Liver (tissue), 8 donors: ENCODE measurements at regions not wholly inside any gene's neighbourhood (a gene's known extent, or its start where the extent isn't known, plus 50 kb on each side); places are given as distances from the start of the nearest gene placed in this dataset.
A peak's percentile ranks its signal among the peaks of the same experiment; 100 is the strongest.
"Not testable (repeated sequence)": the region's sequence is repeated elsewhere in the genome, so short reads cannot be mapped to it uniquely, and the experiment has no call there.

Source experiments
- DNase-seq: peaks from one replicate; pipeline ENCODE4 v3.0.0-alpha.2; 2017; ENCODE audit warnings: low spot score
- H3K27ac ChIP-seq, 2 donors: one replicate each; pipeline ENCODE4 v1.7.0; 2013; ENCODE audit warnings: inconsistent platforms in 2 of 2, low read length in 2 of 2, control low read depth in 1 of 2, low read depth in 1 of 2, mild to moderate bottlenecking in 1 of 2
- H3K27me3 ChIP-seq, 4 donors: one replicate each; pipeline versions ENCODE4 v1.6.1 to v1.7.0; 2013; ENCODE audit warnings: low read length in 3 of 4, inconsistent platforms in 1 of 4, mild to moderate bottlenecking in 1 of 4, moderate library complexity in 1 of 4; ENCODE audit not compliant: control insufficient read depth in 4 of 4, insufficient read depth in 4 of 4
- H3K36me3 ChIP-seq, 4 donors: one replicate each; pipeline versions ENCODE4 v1.6.1 to v1.7.0; 2013; ENCODE audit warnings: low read length in 3 of 4, mild to moderate bottlenecking in 3 of 4, low read depth in 1 of 4, moderate library complexity in 1 of 4; ENCODE audit not compliant: control insufficient read depth in 4 of 4, insufficient read depth in 3 of 4
- H3K4me1 ChIP-seq, 4 donors: one replicate each; pipeline versions ENCODE4 v1.6.1 to v1.7.0; 2013; ENCODE audit warnings: low read length in 3 of 4, mild to moderate bottlenecking in 3 of 4, moderate library complexity in 1 of 4; ENCODE audit not compliant: control insufficient read depth in 4 of 4, insufficient read depth in 4 of 4
- H3K4me3 ChIP-seq, 3 donors: one replicate each; pipeline versions ENCODE4 v1.6.1 to v1.7.0; 2013; ENCODE audit warnings: low read length in 3 of 3, control low read depth in 1 of 3, low read depth in 1 of 3, mild to moderate bottlenecking in 1 of 3
- H3K9ac ChIP-seq, 2 donors: one replicate each; pipeline ENCODE4 v1.7.0; 2013; ENCODE audit warnings: low read length in 2 of 2, mild to moderate bottlenecking in 2 of 2, moderate library complexity in 2 of 2, control low read depth in 1 of 2, low read depth in 1 of 2
- H3K9me3 ChIP-seq, 4 donors: one replicate each; pipeline versions ENCODE4 v1.6.1 to v1.7.0; 2013; ENCODE audit warnings: low read length in 3 of 4; ENCODE audit not compliant: control insufficient read depth in 4 of 4
- FOXA1 ChIP-seq: IDR thresholded peaks from 2 replicates; pipeline ENCODE4 v1.6.1; 2016; ENCODE audit warnings: antibody characterized with exemption
- FOXA2 ChIP-seq: IDR thresholded peaks from 2 replicates; pipeline ENCODE4 v1.6.1; 2016; ENCODE audit warnings: antibody characterized with exemption
- HNF4A ChIP-seq, 2 donors: conservative IDR thresholded peaks; 2 replicates each; pipeline ENCODE4 v1.6.1; 2016; ENCODE audit warnings: antibody characterized with exemption in 2 of 2, mild to moderate bottlenecking in 2 of 2
- JUND ChIP-seq, 2 donors: IDR thresholded peaks; 2 replicates each; pipeline ENCODE4 v1.6.1; 2016; ENCODE audit warnings: antibody characterized with exemption in 2 of 2
- RXRA ChIP-seq, 2 donors: IDR thresholded peaks; 2 replicates each; pipeline ENCODE4 v1.6.1; 2017 to 2018; ENCODE audit warnings: antibody characterized with exemption in 2 of 2, mild to moderate bottlenecking in 1 of 2
- SP1 ChIP-seq: IDR thresholded peaks from 2 replicates; pipeline ENCODE4 v1.6.1; 2018; ENCODE audit warnings: antibody characterized with exemption, mild to moderate bottlenecking
- TAF1 ChIP-seq: conservative IDR thresholded peaks from 2 replicates; pipeline ENCODE4 v1.6.1; 2016; ENCODE audit warnings: antibody characterized with exemption, mild to moderate bottlenecking
- YY1 ChIP-seq: IDR thresholded peaks from 2 replicates; pipeline ENCODE4 v1.6.1; 2016; ENCODE audit warnings: antibody characterized with exemption, mild to moderate bottlenecking
- WGBS: extraction: QIAGEN DNeasy Blood & Tissue Kit; methylation state at CpG from one replicate; pipeline ENCODE4 v1.1.7; 2013; 5-methylcytosine and 5-hydroxymethylcytosine counted together
- TF ChIP-seq, protein P1 (sequence below): IDR thresholded peaks from 2 replicates; pipeline ENCODE4 v1.6.1; 2016; ENCODE audit warnings: antibody characterized with exemption
- TF ChIP-seq, protein P2 (sequence below): fragments of 150-350 bp; IDR thresholded peaks from 2 replicates; pipeline ENCODE4 v1.5.1; 2017; ENCODE audit warnings: improper control_type of control experiment, low read depth, low read length; ENCODE audit not compliant: missing input control
- TF ChIP-seq, protein P3 (sequence below): IDR thresholded peaks from 2 replicates; pipeline ENCODE4 v1.6.1; 2016; ENCODE audit warnings: antibody characterized with exemption
- donor health status: healthy.
- donor health status: healthy.
- donor health status: healthy.
- donor health status: healthy.
- donor health status: healthy.

DNA sequence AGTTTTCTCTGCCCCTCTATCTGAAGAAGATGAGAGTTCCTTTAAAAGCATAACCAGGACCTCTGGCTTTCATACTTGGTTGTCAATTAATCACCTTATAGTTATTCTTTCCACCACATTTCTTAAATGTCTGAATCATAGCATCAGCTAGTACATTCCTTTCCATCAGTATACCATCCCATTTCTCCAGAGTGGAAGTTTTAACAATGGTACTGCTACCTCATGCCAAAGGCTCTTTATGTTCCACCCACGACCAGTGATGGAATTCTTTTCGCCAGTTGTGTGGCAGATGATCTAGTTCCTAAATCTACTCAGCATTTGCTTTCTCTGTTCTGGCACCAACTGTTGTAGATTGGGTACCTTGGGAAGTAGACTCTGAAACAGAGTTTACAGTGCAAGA, 379.8 kb downstream of the ZNF674 start:
- H3K4me3 ChIP-seq, result no peak overlapping the region
- no peak for DNase-seq
- no peaks in the 10 kb centered on the region for H3K9me3 ChIP-seq
- 80% methylated on average over 2 of the region's 2 CpGs for WGBS
- TF ChIP-seq FOXA2, result no peak
- no peak for TF ChIP-seq TAF1
- H3K36me3 ChIP-seq, result no peaks in the 10 kb centered on the region
- H3K4me1 ChIP-seq, result no peaks in the 10 kb centered on the region
- peaks cover 0 to 3% (median 0%) of the 10 kb centered on the region in 4 donors for H3K27me3 ChIP-seq
- no peak overlapping the region for H3K9ac ChIP-seq
- H3K27ac ChIP-seq, result no peak overlapping the region

DNA sequence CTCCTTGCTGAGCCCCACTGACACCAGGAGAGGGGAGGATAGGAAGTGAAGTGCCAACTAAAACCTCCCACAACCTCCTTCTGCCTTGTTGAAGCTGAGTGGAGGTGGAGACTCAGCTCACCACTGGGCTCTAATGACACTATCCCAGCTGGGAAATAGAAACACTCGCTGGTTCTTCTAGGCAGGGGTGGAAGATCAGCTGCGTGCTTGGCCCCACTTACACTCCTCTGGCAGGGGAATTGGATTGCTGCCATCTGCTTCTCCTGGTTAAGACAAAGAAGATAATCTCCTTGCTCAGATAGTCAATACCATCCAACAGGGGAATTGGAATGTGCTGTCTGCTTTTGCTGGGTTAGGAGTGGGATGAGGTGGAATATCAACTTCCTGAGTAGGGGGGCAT, 392.5 kb downstream of the ZNF674 start:
- Histone ChIP-seq H3K27me3 (no peaks in the 10 kb centered on the region), H3K27ac (no peak overlapping the region), H3K9me3 (no peaks in the 10 kb centered on the region), H3K9ac (no peak overlapping the region), H3K36me3 (no peaks in the 10 kb centered on the region), H3K4me3 (no peak overlapping the region), H3K4me1 (no peaks in the 10 kb centered on the region)
- TF ChIP-seq FOXA1 (no peak), TAF1 (no peak), RXRA (IDR thresholded peaks at IDR 0.05) (no peak), YY1 (no peak), JUND (IDR thresholded peaks at IDR 0.05) (no peak), HNF4A (conservative IDR thresholded peaks at IDR 0.05) (no peak)
- TF ChIP-seq, protein P1, sequence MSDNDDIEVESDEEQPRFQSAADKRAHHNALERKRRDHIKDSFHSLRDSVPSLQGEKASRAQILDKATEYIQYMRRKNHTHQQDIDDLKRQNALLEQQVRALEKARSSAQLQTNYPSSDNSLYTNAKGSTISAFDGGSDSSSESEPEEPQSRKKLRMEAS, result no peak
- TF ChIP-seq, protein P2, sequence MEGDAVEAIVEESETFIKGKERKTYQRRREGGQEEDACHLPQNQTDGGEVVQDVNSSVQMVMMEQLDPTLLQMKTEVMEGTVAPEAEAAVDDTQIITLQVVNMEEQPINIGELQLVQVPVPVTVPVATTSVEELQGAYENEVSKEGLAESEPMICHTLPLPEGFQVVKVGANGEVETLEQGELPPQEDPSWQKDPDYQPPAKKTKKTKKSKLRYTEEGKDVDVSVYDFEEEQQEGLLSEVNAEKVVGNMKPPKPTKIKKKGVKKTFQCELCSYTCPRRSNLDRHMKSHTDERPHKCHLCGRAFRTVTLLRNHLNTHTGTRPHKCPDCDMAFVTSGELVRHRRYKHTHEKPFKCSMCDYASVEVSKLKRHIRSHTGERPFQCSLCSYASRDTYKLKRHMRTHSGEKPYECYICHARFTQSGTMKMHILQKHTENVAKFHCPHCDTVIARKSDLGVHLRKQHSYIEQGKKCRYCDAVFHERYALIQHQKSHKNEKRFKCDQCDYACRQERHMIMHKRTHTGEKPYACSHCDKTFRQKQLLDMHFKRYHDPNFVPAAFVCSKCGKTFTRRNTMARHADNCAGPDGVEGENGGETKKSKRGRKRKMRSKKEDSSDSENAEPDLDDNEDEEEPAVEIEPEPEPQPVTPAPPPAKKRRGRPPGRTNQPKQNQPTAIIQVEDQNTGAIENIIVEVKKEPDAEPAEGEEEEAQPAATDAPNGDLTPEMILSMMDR, result no peak
- TF ChIP-seq, protein P3, sequence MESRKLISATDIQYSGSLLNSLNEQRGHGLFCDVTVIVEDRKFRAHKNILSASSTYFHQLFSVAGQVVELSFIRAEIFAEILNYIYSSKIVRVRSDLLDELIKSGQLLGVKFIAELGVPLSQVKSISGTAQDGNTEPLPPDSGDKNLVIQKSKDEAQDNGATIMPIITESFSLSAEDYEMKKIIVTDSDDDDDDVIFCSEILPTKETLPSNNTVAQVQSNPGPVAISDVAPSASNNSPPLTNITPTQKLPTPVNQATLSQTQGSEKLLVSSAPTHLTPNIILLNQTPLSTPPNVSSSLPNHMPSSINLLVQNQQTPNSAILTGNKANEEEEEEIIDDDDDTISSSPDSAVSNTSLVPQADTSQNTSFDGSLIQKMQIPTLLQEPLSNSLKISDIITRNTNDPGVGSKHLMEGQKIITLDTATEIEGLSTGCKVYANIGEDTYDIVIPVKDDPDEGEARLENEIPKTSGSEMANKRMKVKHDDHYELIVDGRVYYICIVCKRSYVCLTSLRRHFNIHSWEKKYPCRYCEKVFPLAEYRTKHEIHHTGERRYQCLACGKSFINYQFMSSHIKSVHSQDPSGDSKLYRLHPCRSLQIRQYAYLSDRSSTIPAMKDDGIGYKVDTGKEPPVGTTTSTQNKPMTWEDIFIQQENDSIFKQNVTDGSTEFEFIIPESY, result no peak
- DNase-seq, result no peak
- WGBS, result 53% methylated on average over 2 of the region's 2 CpGs

DNA sequence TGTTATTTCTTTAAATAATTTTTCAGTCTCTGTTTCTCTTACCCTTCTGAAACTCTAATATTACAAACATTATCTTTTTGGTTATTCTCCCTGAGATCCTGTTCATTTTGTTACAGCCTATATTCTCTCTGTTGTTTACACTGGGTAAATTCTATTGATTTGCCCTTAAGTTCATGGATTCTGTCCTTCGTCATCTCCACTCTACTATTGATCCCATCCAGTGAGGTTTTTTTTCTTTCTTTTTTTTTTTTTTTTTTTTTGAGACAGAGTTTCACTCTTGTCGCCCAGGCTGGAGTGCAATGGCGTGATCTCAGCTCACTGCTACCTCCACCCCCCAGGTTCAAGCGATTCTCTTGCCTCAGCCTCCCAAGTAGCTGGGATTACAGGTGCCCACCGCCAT, 393.9 kb downstream of the ZNF674 start:
- not testable (repeated sequence) for DNase-seq, H3K4me3 ChIP-seq, H3K36me3 ChIP-seq, H3K9me3 ChIP-seq, H3K9ac ChIP-seq, H3K27ac ChIP-seq, H3K27me3 ChIP-seq, H3K4me1 ChIP-seq
- TF ChIP-seq YY1, result peak; percentile 21
- TF ChIP-seq SP1, result peak; percentile 43
- peak in 1 of 2 donors; percentile 28 for TF ChIP-seq RXRA (IDR thresholded peaks at IDR 0.05)
- peak; percentile 30 to 37 for TF ChIP-seq HNF4A (conservative IDR thresholded peaks at IDR 0.05)
- peak; percentile 36 for TF ChIP-seq FOXA2
- WGBS, result 49% methylated on average over 5 of the region's 5 CpGs
